GM04504 (cell line): ENCODE measurements at regions not wholly inside any gene's neighbourhood (a gene's known extent, or its start where the extent isn't known, plus 50 kb on each side); places are given as distances from the start of the nearest gene placed in this dataset.
"Not testable (repeated sequence)": the region's sequence is repeated elsewhere in the genome, so short reads cannot be mapped to it uniquely, and the experiment has no call there.

ENCODE experiments used
- DNase-seq: peaks from one replicate; pipeline ENCODE4 v3.0.0-alpha.2; 2012; ENCODE audit warnings: low read depth

DNA sequence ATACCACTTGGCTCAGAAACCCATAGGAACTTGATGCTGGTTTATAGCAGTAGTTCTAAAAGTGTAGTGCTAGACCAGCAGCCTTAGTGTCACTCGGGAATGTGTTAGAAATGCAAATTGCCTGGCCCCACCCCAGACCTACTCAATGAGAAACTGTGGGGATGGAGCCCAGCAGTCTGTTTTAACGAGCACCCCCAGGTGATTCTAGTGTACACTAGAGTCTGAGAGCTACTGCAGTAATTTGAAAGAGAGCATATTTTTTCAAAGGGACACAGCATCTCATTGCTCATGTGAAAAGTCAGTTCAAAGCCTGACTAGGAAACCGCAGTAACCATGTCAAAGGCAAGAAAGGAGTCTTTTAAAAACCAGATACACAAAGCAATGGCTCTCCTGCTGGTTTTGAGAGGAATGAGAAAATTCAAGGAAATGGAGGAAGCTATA is 313.4 kb downstream of the SQOR start:
- DNase-seq: no peak

DNA sequence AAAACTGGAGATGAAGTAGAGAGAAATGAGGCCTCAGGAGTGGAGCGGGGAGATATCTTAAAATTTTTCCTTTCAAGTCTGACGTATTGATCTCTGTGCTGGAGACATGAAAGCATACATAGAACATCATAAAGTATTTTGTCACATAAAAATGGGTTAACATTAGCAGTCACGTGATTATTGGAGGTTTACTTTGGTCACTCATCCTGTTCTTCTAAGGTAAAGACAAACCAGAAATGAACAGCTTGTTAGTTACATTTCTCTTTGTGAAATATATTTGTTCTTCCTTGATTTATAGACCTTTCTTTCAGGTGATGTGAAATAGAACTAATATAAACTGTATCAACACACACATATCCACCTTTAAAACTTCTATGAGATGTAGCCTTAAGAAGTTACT is 324.1 kb downstream of the SQOR start:
- DNase-seq: no peak

DNA sequence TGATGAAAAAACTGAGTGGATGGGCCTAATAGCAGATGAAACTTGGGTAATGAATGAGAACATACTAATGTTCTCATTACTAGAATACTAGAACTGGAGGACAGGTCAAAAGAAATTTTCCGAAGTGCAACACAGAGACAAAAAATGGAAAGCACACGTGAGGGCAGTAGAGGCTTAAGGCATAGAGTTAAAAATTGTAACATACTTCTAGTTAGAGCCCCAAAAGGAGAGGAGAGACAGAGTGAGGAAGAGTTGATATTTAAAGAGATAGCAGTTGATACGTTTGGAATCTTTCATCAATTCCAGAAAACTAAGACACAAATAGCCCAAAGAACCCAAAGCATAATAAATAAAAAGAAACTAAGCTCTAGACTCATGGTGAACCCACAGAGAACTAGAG is 327.9 kb downstream of the SQOR start:
- DNase-seq: no peak

DNA sequence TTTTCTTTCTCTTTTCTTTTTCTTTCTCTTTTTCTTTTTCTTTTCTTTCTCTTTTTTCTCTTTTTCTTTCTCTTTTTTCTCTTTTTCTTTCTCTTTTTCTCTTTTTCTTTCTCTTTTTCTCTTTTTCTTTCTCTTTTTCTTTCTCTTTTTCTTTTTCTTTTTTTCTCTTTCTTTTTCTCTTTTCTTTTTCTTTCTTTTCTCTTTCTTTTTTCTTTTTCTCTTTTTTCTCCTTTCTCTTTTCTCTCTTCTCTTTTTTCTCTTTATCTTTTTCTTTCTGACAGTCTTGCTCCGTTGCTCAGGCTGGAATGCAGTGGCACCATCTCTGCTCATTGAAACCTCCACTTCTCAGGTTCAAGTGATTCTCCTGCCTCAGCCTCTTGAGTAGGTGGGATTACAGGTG is 335.7 kb downstream of the SQOR start:
- no peak for DNase-seq

DNA sequence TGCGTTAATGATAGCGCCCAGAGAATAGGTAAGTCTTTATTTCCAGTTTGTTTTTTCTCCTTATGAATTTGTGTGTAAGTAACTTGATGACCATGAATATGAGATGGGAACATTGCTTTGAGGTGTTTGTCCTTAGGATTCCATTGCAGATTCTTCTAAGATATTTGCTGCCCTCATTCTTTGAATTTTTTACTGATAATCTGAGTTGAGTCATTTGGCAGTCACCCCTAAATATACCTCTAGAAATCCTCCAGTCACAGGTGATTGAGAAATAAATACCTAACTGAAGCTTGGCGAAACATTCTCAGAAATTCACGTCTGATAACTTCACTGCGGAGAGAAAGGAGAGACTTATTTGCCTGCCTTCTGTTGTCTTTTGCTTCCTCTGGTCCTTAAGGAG is 345.5 kb downstream of the SQOR start:
- DNase-seq: no peak

DNA sequence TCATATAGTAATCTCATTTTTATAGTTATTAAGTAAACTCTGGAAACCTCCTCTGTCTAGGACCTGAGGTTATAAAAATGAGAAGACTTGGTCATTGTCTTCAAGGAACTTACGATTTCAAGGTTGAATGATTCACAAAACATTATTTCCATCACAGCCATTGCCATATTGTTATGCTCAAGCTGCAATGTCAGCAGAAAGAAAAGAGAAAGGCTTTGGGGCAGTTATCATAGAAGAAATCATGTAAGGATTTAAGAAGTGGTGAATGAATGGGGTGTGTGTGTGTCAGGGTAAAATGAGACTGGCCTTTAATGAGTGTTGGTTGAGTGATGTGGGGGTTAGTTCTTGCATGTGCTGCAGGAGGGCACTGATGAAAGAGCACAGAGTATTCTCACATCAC is 346.8 kb downstream of the SQOR start:
- no peak for DNase-seq

DNA sequence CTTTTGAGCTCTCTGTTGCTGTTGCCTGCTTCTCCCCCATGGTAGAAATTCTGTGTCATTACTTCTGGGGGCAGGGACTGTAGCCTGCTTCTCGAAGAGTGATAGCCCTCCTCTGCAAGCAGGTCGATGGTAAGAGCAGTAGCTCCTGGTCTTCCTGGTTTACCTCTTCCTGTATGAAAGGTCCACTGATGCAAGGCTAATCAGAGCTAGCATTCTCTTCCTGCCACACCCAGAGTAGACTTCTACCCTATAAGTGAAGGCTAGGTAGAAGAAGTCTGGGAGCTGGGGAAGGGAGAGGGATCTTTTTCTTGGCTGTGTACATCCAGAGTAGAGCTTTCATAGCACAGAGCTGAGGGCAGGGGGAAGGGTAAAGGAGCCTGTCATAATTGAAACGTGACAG is 357.0 kb downstream of the SQOR start:
- no peak for DNase-seq

DNA sequence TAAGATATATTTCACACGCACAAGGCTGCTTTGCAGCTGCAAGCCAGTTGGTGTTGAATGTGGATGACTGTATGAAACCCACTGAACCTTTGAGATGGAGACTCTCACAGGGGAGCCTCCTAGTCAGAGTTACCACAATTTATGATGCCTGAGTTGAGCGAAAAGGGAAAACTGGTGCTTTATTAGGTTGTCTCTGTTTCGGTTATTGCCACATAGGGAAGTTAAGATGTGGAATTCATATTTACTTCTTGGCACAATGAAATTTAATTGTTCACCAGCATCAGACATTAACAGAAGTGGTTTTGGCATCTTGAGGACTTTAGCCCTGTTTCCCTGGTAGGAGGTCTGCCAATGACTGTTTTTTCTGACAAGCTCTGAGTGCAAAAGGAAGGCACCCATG is 358.2 kb downstream of the SQOR start:
- DNase-seq: no peak

DNA sequence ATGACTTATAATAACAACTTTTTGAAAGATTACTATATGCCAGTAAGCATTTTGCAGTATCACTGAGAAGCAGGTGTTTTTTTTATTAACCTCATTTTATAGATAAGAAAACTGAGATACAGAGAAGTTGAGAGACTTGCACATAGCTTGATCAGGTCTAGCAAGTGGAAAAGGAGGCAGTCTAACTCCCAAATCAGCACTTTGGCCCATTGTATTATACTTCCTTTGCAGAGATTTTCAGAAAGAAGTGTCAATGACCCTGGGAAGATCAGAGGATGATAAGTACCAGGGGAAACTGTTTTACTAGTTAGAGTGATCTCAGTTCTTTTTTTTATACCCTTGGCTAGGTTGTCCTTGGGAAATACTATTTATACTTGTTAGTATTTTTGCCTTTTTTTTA is 358.7 kb downstream of the SQOR start:
- DNase-seq: no peak

DNA sequence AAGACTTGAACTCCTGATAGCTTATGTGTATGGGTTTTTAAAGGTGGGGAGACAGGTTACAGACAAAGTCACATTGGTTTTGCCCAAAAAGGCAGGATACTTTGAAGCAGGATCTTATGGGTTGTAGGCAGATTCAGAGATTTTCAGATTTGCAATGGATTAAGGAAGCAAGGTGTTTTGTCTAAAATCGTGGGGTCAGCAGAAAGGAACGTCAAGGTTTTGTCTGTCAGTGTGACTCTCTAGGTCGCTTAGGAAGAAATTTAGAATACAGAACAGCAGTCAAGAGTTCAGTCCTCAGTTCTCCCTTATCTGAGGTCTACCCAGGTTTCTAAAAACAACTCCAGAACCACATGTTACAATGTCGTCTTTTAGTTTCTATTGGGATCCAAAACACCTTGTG is 361.0 kb downstream of the SQOR start:
- DNase-seq: no peak

DNA sequence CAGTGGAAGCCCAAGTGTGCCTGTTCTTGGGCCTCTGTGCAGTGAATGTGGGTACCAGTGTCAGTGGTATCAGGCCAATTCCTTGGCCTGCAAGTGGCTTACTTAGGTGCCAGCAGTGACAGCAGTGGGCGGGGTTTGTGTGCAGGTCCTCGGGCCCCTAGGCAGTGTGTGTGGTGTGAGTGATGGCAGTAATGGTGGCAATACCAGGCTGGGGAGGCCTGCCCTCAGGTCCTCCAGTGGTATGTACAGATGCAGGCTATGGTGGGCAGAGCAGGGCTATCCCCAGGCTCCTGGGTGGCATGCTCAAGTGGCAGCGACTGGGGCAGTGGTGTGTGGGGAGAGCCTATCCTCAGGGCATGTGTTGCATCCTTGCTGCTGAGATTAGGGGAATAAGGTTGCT is 379.7 kb downstream of the SQOR start:
- no peak for DNase-seq

DNA sequence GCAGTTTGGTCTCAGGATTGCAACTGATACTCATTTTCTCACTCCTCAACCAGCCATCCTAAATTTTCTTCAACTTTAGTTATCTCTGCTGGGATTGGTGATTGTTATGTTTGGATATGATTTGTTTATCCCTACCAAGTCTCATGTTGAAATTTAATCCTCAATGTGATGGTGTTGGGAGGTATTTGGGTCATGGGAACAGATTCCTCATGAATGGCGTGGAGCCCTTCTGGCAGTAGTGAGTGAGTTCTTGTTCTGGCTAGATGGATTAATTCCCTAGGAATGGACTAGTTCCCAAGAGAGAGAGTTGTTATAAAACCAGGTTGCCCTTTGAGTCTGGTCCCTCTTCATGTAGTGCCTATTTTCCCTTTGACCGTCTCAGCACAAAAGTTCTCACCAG is 399.9 kb downstream of the SQOR start:
- DNase-seq: peak; percentile 11

DNA sequence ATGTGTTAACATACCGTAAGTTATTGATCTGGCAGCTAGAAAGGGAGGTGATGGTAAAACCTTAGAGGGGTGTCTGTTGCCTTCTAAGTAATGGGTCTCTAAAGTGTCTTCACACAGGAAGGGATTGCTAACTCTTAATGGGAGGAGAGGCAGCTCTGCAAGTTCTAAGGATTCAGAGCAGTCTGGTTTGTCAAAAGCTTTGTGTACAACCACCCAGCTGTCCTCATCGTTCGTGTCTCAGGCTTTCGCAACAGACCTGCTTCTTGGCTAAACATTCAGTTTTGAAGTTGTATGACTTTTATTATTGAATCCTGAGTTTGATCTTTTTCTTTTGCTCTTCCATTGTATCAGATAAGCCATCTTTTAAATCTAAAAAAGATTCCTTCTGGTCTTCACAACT is 404.9 kb downstream of the SQOR start:
- peak; percentile 2 for DNase-seq

DNA sequence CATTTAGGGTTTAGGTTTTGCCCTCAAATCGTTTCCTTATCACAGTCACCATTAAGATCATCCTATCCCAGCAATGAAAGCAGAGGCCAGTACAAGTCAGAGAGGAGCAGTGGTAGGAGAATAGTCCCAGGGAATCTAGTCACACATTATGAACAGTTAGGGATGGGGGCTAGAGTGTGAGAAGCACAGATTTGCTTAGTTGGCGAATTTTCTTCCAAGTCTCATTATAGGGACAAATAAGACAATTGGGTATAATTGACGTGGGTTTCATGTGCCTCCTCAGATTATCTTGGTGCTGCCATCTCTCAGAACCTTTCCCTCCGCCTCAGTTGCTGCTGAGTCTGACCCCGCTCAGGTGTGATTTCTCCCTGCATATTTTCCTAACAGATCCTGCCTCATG is 407.1 kb downstream of the SQOR start:
- DNase-seq: no peak

DNA sequence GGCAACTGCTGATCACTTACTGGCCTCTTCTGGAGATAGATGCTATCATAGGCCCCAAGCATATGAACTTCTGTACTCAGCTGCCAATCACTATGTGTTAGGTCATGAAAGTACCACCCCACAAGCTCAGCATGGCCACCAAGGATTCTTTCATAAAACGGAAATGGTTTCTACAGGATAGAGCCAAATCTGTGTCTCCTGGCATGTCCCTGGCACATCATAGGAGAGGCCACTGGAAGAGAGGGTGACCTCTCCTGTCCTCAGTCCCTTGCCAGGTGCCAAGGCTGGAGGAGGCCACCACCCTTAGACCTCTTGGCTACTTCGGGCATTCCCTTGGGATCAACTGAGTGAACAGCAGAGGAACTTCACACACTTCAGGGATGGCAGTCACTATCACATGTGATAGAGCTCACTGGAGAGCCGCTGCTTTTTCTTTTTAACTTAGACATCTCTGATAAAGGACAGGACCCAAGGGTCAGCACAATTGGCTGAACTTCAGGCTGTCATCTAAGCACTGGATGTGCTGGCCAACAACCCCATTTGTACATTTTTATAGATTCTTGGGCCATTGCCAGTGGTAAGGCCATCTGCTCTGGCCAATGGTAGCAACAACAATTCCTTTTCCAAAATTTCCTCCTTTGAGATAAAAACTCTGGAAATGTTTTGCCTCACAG is 425.2 kb downstream of the SQOR start:
- no peak for DNase-seq

DNA sequence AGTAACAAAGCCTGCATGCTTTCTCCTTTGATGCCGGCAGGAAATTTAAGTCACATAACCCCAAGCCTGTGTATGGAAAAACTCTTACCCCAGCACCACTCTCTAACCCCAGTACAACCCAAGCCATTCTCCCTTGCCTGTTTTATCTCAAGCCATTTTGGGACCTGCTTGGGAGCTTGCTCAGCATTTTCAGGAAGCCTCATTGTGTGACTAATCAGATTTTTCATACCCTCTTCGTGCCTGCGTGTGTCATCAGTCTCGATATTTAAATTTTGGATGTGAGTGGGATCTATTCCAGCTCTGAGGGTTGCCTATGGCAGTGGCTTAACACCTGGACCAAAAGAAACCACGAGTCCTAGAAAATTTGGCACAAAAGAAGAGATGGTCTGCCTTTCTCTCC is 426.2 kb downstream of the SQOR start:
- no peak for DNase-seq

DNA sequence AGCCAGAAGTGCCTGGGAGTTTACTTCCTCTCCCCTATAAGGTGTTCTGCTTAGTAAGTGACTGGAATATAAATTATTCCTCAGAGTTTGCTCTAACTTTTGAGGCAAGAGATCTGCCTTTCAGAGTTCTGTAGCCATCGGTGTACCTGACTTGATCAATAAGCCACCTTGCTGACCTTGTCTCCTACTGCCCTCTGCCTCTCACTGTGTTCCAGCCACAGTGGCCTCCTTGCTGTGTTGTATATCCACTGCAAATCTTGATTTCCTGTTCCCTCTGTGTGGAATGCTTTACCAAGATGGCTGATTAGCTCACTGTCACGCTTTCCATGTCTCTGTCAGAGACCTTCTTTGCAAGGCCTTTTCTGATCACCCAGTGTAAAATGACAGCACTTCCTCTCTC is 442.4 kb downstream of the SQOR start:
- DNase-seq: no peak

DNA sequence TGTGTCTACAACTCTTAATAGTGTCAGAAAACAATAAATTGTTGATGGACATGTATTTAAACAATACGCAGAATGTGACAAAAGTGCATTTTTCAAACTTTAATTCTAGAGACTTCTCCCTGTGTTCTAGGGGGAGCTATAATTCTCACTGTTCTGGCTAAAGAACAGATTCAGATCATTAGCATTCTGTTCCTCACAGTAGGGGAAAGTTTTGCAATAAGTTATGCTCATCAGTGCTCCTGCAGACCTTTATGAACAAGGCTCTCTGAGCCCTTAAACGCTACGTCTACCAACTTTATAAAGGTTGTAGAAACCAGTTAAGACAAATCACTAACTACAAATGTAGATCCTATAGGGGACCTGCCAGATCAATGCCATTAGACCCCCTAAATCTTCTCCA is 444.2 kb downstream of the SQOR start:
- DNase-seq: no peak

DNA sequence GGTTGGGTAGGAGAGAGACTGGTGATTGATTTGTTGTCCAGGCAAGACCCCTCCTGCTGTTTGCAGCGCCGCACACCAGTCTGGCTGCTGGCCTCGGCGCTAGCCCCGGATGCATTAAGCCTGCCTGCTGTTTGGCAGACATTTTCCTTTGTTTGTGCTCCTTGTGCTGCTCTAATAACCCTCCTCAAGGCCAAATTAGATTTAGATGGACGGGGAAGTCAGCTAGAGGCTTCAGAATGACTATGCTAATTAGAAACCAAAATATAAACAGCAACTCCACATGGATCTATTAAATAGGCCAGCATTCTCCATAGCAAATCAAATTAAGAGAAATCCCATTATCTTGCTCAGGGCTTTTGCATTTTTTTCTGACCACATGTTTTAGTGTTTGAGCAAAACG is 445.2 kb downstream of the SQOR start:
- DNase-seq: no peak

DNA sequence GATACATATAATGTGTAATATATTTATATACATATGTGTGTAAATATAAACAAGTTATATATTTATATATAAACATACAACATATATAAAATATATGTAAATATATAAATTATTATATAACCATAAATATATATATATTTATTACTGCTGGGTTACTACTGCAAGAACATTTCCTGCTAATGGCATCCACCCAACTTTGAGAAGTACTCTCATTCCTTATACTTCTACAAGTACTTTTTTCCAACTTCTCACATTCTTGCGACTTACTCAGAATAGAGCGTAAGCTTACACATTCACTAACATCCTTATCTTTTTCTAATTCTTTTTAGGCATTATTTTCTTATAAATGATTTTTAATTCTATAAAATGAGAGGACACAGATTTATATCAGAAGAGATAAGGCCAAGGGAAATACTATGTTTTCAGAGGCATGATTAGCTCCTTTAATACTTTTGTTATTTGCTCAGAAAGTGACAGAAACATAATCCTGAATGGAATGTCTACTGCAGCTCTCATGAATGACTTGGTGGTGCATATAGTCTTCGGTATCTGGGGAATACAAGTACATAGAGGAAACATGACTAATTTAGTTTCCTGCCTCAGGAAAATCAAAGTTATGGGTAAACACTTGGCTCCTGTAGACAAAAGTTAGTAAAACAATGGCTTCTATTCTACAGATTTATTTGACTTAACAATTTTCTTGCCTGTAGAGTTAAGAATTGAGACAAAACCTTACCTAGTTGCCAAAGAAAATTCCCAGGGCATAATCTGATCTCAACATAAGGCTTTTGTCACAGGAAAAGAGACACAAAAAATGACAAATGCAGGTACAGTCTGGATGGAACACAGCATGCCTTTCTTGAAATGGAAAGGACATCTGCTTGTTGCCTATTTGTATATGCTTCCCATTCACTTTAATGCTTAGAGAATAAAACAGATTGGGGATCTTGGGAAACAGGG is 453.9 kb downstream of the SQOR start:
- DNase-seq: no peak

DNA sequence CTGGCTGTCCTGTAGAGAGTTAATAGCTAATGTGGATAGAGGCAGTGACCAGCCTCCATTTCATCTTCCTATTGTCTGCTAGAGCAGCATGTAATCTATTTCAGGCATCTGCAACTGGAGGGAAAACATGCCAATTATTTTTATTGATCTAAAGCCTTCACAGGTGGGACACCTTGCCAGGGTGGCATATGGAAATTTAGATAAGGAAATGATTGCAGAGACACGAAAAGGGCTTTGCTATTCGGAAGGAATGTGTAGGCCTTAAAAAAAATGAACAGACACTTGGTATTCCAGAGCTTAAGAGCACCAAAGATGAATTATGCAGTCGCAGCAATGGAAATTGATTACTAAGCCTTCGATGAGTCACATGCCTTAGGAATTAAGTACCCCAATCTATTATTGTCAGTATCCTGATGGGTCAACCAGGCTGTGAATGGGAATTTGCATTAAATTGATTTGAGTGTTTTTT is 454.7 kb downstream of the SQOR start:
- no peak for DNase-seq

DNA sequence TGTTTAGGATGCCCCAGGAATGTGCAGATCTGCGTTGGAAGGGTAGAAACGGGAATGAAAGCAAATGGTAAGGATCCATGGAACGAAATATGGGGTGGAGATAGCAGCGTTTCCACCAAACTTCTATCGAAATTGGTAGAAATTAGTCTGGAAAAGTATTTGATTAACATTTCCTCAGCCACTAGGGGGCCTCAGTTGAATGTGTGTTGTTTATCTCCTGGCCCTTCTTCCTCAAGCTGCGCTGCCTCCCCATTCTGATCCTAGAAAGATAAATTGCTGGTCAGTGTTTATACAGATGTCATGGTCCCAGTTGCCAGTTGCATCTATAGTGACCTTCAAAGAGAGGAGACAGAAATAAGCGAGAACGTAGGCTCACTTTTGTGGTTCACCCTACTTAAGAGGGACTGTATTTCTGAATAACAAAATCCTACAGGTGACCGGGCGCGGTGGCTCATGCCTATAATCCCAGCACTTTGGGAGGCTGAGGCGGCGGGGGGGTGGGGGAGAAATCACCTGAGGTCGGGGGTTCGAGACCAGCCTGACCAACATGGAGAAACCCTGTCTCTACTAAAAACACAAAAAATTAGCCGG is 457.1 kb downstream of the SQOR start:
- DNase-seq: no peak

DNA sequence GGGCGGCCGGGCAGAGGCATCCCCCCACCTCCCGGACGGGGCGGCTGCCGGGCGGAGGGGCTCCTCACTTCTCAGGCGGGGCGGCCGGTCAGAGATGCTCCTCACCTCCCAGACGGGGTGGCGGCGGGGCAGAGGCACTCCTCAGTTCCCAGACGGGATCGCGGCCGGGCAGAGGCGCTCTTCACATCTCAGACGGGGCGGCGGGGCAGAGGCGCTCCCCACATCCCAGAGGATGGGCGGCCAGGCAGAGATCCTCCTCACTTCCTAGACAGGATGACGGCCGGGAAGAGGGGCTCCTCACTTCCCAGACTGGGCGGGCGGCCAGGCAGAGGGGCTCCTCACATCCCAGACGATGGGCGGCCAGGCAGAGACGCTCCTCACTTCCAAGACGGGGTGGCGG is 463.2 kb downstream of the SQOR start:
- DNase-seq: not testable (repeated sequence)
